H9 (cell line): ENCODE measurements at regions not wholly inside any gene's neighbourhood (a gene's known extent, or its start where the extent isn't known, plus 50 kb on each side); places are given as distances from the start of the nearest gene placed in this dataset.

Experiments used
- DNase-seq: peaks from one replicate; pipeline ENCODE4 v3.0.0-alpha.2; 2017
- H2AFZ ChIP-seq: one replicate; pipeline ENCODE4 v1.6.1; 2013; ENCODE audit warnings: mild to moderate bottlenecking, low read length, control low read depth, moderate library complexity
- H2AK5ac ChIP-seq: 2 replicates; pipeline ENCODE4 v1.6.1; 2013; ENCODE audit warnings: low read length, control low read depth, mixed read lengths; ENCODE audit not compliant: insufficient read length
- H2BK120ac ChIP-seq: one replicate; pipeline ENCODE4 v1.6.1; 2013; ENCODE audit warnings: low read depth, mild to moderate bottlenecking, low read length, control low read depth, inconsistent platforms; ENCODE audit not compliant: poor library complexity, severe bottlenecking
- H2BK12ac ChIP-seq: 2 replicates; pipeline ENCODE4 v1.6.1; 2013; ENCODE audit warnings: low read length, control low read depth, mixed read lengths, low read depth; ENCODE audit not compliant: insufficient read length
- H2BK15ac ChIP-seq: 2 replicates; pipeline ENCODE4 v1.6.1; 2013; ENCODE audit warnings: low read depth, low read length, control low read depth
- H2BK20ac ChIP-seq: one replicate; pipeline ENCODE4 v1.6.1; 2013; ENCODE audit warnings: low read depth, mild to moderate bottlenecking, low read length, control low read depth, inconsistent platforms; ENCODE audit not compliant: poor library complexity, severe bottlenecking
- H2BK5ac ChIP-seq: 2 replicates; pipeline ENCODE4 v1.6.1; 2013; ENCODE audit warnings: low read length, control low read depth, mixed read lengths; ENCODE audit not compliant: insufficient read length
- H3K14ac ChIP-seq: 2 replicates; pipeline ENCODE4 v1.6.1; 2013; ENCODE audit warnings: low read length, control low read depth; ENCODE audit not compliant: insufficient read depth
- H3K18ac ChIP-seq: 2 replicates; pipeline ENCODE4 v1.6.1; 2013; ENCODE audit warnings: low read depth, mild to moderate bottlenecking, mixed read lengths, low read length, control low read depth; ENCODE audit not compliant: insufficient read length
- H3K23ac ChIP-seq: 2 replicates; pipeline ENCODE4 v1.6.1; 2013; ENCODE audit warnings: low read length, control low read depth, mixed read lengths, low read depth; ENCODE audit not compliant: insufficient read length
- H3K23me2 ChIP-seq: 2 replicates; pipeline ENCODE4 v1.6.1; 2013; ENCODE audit warnings: low read depth, mild to moderate bottlenecking, mixed read lengths, low read length, control low read depth; ENCODE audit not compliant: insufficient read length, poor library complexity, severe bottlenecking
- H3K27ac ChIP-seq: 2 replicates; pipeline ENCODE4 v1.5.1; 2013; ENCODE audit warnings: low read length, control low read depth, mixed read lengths, low read depth; ENCODE audit not compliant: insufficient read length
- H3K27me3 ChIP-seq: 2 replicates; pipeline ENCODE4 v1.6.1; 2013; ENCODE audit warnings: low read length, control low read depth, inconsistent platforms; ENCODE audit not compliant: insufficient read depth
- H3K4ac ChIP-seq: 2 replicates; pipeline ENCODE4 v1.6.1; 2013; ENCODE audit warnings: low read depth, mild to moderate bottlenecking, control low read depth, inconsistent platforms, low read length, moderate library complexity
- H3K4me1 ChIP-seq: 2 replicates; pipeline ENCODE4 v1.6.1; 2013; ENCODE audit warnings: low read length, control low read depth, inconsistent platforms; ENCODE audit not compliant: insufficient read depth
- H3K4me2 ChIP-seq: 2 replicates; pipeline ENCODE4 v1.6.1; 2013; ENCODE audit warnings: low read length, control low read depth, mixed read lengths; ENCODE audit not compliant: insufficient read length, insufficient read depth
- H3K56ac ChIP-seq: 2 replicates; pipeline ENCODE4 v1.6.1; 2013; ENCODE audit warnings: low read depth, mild to moderate bottlenecking, mixed read lengths, low read length, control low read depth; ENCODE audit not compliant: insufficient read length
- H3K79me1 ChIP-seq: 2 replicates; pipeline ENCODE4 v1.6.1; 2013; ENCODE audit warnings: low read depth, mild to moderate bottlenecking, moderate library complexity, low read length, control low read depth, inconsistent platforms; ENCODE audit not compliant: insufficient read depth, poor library complexity, severe bottlenecking
- H3K79me2 ChIP-seq: 2 replicates; pipeline ENCODE4 v1.6.1; 2013; ENCODE audit warnings: low read length, control low read depth, inconsistent platforms; ENCODE audit not compliant: insufficient read depth
- H3K9ac ChIP-seq: 2 replicates; pipeline ENCODE4 v1.6.1; 2013; ENCODE audit warnings: low read length, control low read depth, mixed read lengths; ENCODE audit not compliant: insufficient read length; ENCODE audit errors: extremely low read depth
- H3K9me3 ChIP-seq: one replicate; pipeline ENCODE4 v1.6.1; 2013; ENCODE audit warnings: low read depth, low read length, inconsistent platforms; ENCODE audit not compliant: control insufficient read depth
- H3T11ph ChIP-seq: one replicate; pipeline ENCODE4 v1.6.1; 2013; ENCODE audit warnings: mild to moderate bottlenecking, low read length, control low read depth, inconsistent platforms
- H4K20me1 ChIP-seq: one replicate; pipeline ENCODE4 v1.6.1; 2013; ENCODE audit not compliant: control insufficient read depth, insufficient read length, insufficient read depth
- H4K5ac ChIP-seq: 2 replicates; pipeline ENCODE4 v1.6.1; 2013; ENCODE audit warnings: low read depth, mild to moderate bottlenecking, mixed read lengths, low read length, control low read depth; ENCODE audit not compliant: insufficient read length
- H4K8ac ChIP-seq: replicated peaks from 2 replicates; pipeline ENCODE4 v1.6.1; 2013; ENCODE audit warnings: low read length, control low read depth, mixed read lengths, low read depth; ENCODE audit not compliant: insufficient read length
- H4K91ac ChIP-seq: 2 replicates; pipeline ENCODE4 v1.6.1; 2013; ENCODE audit warnings: low read depth, mild to moderate bottlenecking, moderate library complexity, mixed read lengths, low read length, control low read depth; ENCODE audit not compliant: insufficient read length
- H3K27ac Mint-ChIP-seq, 3 experiments: 2 replicates in 2 of 3; 3 replicates in 1 of 3; pipeline ENCODE4 v1.8.0; 2020 to 2021; ENCODE audit warnings: mixed read lengths in 3 of 3, mild to moderate bottlenecking in 1 of 3, moderate library complexity in 1 of 3
- H3K27me3 Mint-ChIP-seq: 2 replicates; pipeline ENCODE4 v1.8.0; 2021; ENCODE audit warnings: low read depth, mild to moderate bottlenecking, moderate library complexity, mixed read lengths
- H3K36me3 Mint-ChIP-seq, 3 experiments: 2 replicates in 2 of 3; 3 replicates in 1 of 3; pipeline ENCODE4 v1.8.0; 2020 to 2021; ENCODE audit warnings: low read depth in 3 of 3, mixed read lengths in 3 of 3; ENCODE audit not compliant: insufficient read depth in 1 of 3
- H3K4me1 Mint-ChIP-seq, 2 experiments: 2 replicates each; pipeline ENCODE4 v1.8.0; 2020; ENCODE audit warnings: mixed read lengths in 2 of 2
- H3K4me3 Mint-ChIP-seq, 2 experiments: 2 replicates in 1 of 2; 3 replicates in 1 of 2; pipeline ENCODE4 v1.8.0; 2020 to 2021; ENCODE audit warnings: mild to moderate bottlenecking in 2 of 2, mixed read lengths in 2 of 2, moderate library complexity in 1 of 2
- H3K9me3 Mint-ChIP-seq, 2 experiments: 2 replicates in 1 of 2; 3 replicates in 1 of 2; pipeline ENCODE4 v1.8.0; 2020; ENCODE audit warnings: mild to moderate bottlenecking in 2 of 2, mixed read lengths in 2 of 2, moderate library complexity in 1 of 2
- CTCF ChIP-seq: fragments of 200-600 bp; sonication (generic); conservative IDR thresholded peaks from 3 replicates; pipeline ENCODE4 v1.8.0; 2021; ENCODE audit warnings: antibody characterized with exemption, mild to moderate bottlenecking
- WGBS: extraction: QIAGEN DNeasy Blood & Tissue Kit; methylation state at CpG from one replicate; pipeline ENCODE4 v1.1.7; 2013; ENCODE audit warnings: missing lambda C conversion rate, low lambda C conversion rate, mixed read lengths; ENCODE audit not compliant: insufficient read length; ENCODE audit errors: extremely low coverage; 5-methylcytosine and 5-hydroxymethylcytosine counted together

DNA sequence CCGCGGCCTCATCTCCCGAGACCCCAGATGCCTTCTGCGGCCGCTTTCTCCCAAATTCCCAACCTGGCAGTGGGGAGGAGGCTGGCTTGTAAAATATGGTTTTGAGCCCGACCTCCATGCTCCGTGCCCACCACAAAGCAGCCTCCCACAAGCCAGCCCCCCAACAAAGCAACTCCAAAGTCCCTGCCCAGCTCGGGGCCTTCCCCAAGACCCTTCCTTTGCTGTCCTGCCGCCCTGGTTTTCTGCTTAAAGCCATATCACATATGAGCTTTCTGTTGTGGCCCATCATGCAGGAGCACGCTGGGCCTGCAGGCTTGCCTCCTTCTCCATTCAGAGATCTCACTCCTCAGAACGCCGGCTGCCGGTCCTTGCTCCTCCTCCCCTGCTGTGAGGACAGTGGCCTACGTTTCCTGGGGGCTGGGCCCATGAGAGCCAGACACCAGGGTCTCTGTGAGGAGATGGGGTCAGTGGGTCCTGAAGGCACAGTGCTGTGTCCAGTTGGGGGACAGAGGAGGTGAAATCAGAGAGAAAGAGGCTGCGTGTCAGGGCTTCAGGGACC is 680.0 kb downstream of the BRD1 start:
- no peak overlapping the region for H2BK12ac ChIP-seq
- no peak overlapping the region for H3K4me3 Mint-ChIP-seq
- no CpG with 5 or more reads among the region's 15 CpGs for WGBS

More for the DNA sequence above, 680.0 kb downstream of the BRD1 start:
- H4K5ac ChIP-seq: no peak overlapping the region
- Mint-ChIP-seq H3K27me3 (peaks cover 15% of the 10 kb centered on the region), H3K36me3 (peaks cover 0 to 1% (median 0%) of the 10 kb centered on the region in 3 experiments; a peak in 2 of 7 replicates), H3K4me1 (peaks cover 16 to 23% of the 10 kb centered on the region in 2 experiments), H3K27ac (no peak overlapping the region; a peak in 1 of 7 replicates), H3K9me3 (peaks cover 0 to 6% of the 10 kb centered on the region in 2 experiments; a peak in 2 of 5 replicates)
- H2BK15ac ChIP-seq: no peak overlapping the region
- no peak overlapping the region for H2AFZ ChIP-seq
- no peaks in the 10 kb centered on the region for H3K9me3 ChIP-seq
- no peak overlapping the region for H3K4me2 ChIP-seq
- no peaks in the 10 kb centered on the region for H3K23me2 ChIP-seq
- no peak overlapping the region for H2BK5ac ChIP-seq
- H2BK20ac ChIP-seq: no peak overlapping the region
- no peak overlapping the region for H4K8ac ChIP-seq
- H3K27me3 ChIP-seq: no peaks in the 10 kb centered on the region
- no peak overlapping the region for H4K91ac ChIP-seq
- no peaks in the 10 kb centered on the region for H3K79me1 ChIP-seq
- H3K27ac ChIP-seq: no peak overlapping the region
- no peak overlapping the region for H3K4ac ChIP-seq
- no peak for TF ChIP-seq CTCF
- no peak overlapping the region for H3K23ac ChIP-seq
- H3K14ac ChIP-seq: no peak overlapping the region
- no peak overlapping the region for H3K9ac ChIP-seq
- no peak for DNase-seq
- no peak overlapping the region for H2AK5ac ChIP-seq
- H3K4me1 ChIP-seq: no peaks in the 10 kb centered on the region; the same call in 1 of the 2 replicates
- H3K79me2 ChIP-seq: no peaks in the 10 kb centered on the region
- H4K20me1 ChIP-seq: no peaks in the 10 kb centered on the region
- H3T11ph ChIP-seq: no peak overlapping the region
- no peak overlapping the region for H2BK120ac ChIP-seq
- no peak overlapping the region for H3K56ac ChIP-seq
- H3K18ac ChIP-seq: no peak overlapping the region
